NCI-H510A (cell line): ENCODE measurements at regions not wholly inside any gene's neighbourhood (a gene's known extent, or its start where the extent isn't known, plus 50 kb on each side); places are given as distances from the start of the nearest gene placed in this dataset.

Source experiments
- DNase-seq: peaks from one replicate; lab custom pipeline; 2025; lab: John Stamatoyannopoulos, UW

- no peak for DNase-seq
Measured at GRCh38 chr2:217231724-217232123, 371.9 kb upstream of the TNP1 start.

GRCh38 chr2:217231212-217231611, 371.3 kb upstream of the TNP1 start:
- no peak for DNase-seq

GRCh38 chr2:217228732-217229131, 368.9 kb upstream of the TNP1 start:
- DNase-seq: no peak

- no peak for DNase-seq
Measured at GRCh38 chr2:217227794-217228193, 367.9 kb upstream of the TNP1 start.

- no peak for DNase-seq
Measured at GRCh38 chr2:217225596-217225995, 365.7 kb upstream of the TNP1 start.

- no peak for DNase-seq
Measured at GRCh38 chr2:217223222-217223930, 363.5 kb upstream of the TNP1 start.

- DNase-seq: no peak
Measured at GRCh38 chr2:217222309-217222910, 362.5 kb upstream of the TNP1 start.

GRCh38 chr2:217220228-217221013, 360.6 kb upstream of the TNP1 start:
- DNase-seq: no peak

- no peak for DNase-seq
Measured at GRCh38 chr2:217219164-217219520, 359.3 kb upstream of the TNP1 start.

GRCh38 chr2:217218269-217219163, 358.7 kb upstream of the TNP1 start:
- no peak for DNase-seq

GRCh38 chr2:217216982-217217381, 357.1 kb upstream of the TNP1 start:
- no peak for DNase-seq

GRCh38 chr2:217216316-217216715, 356.5 kb upstream of the TNP1 start:
- no peak for DNase-seq

- no peak for DNase-seq
Measured at GRCh38 chr2:217215877-217216276, 356.0 kb upstream of the TNP1 start.

- no peak for DNase-seq
Measured at GRCh38 chr2:217208867-217209266, 349.0 kb upstream of the TNP1 start.

- DNase-seq: no peak
Measured at GRCh38 chr2:217207699-217208010, 347.8 kb upstream of the TNP1 start.

GRCh38 chr2:217206907-217207698, 347.2 kb upstream of the TNP1 start:
- no peak for DNase-seq

- DNase-seq: no peak
Measured at GRCh38 chr2:217206016-217206725, 346.3 kb upstream of the TNP1 start.

GRCh38 chr2:217204358-217204757, 344.5 kb upstream of the TNP1 start:
- DNase-seq: no peak

GRCh38 chr2:217203086-217203485, 343.2 kb upstream of the TNP1 start:
- DNase-seq: no peak

- no peak for DNase-seq
Measured at GRCh38 chr2:217199255-217199630, 339.4 kb upstream of the TNP1 start.
